ENCODE measurements at regions not wholly inside any gene's neighbourhood (a gene's known extent, or its start where the extent isn't known, plus 50 kb on each side); places are given as distances from the start of the nearest gene placed in this dataset.

DNA sequence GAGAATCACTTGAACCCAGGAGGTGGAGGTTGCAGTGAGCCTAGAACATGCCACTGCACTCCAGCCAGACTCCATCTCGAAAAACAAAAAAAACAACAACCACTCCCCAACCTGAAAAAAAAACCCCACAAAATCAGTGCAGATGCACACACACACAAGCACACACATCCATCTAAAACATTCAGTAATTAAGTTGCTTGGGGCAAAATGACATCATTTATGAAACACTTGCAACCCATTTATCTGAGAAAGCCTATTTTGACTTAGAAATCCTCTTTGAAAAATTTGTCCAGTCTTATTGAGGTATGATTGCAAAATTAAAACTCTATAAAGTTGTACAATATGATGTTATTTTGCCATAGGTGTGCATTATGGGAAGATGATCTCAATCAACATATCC, 525.5 kb upstream of the AMELY start:
- no peaks in the 10 kb centered on the region for H3F3A ChIP-seq (ENCODE audit: insufficient read depth, low read length, poor library complexity, severe bottlenecking)
- no peak overlapping the region for H3K4me3 ChIP-seq (ENCODE audit: low read length)
- no peaks in the 10 kb centered on the region for H3K9me2 ChIP-seq (ENCODE audit: insufficient read depth, low read length)
- H3K79me2 ChIP-seq (replicated peaks; ENCODE audit: insufficient read depth, low read length): no peaks in the 10 kb centered on the region
- TF ChIP-seq EZH2 (IDR thresholded peaks at IDR 0.05; ENCODE audit: borderline replicate concordance, insufficient read depth, low read length, poor library complexity, severe bottlenecking): no peak
- no peak overlapping the region for H3K4me2 ChIP-seq (ENCODE audit: low read length)
- no peaks in the 10 kb centered on the region for H4K20me1 ChIP-seq (ENCODE audit: insufficient read depth)
- H2AFZ ChIP-seq (ENCODE audit: low read depth, low read length): no peak overlapping the region
- H3K27me3 ChIP-seq (ENCODE audit: insufficient read depth, low read depth, low read length): no peaks in the 10 kb centered on the region
- no peak overlapping the region for H3K27ac ChIP-seq (ENCODE audit: low read length)
- H3K9me3 ChIP-seq (ENCODE audit: low read length): no peaks in the 10 kb centered on the region
- H3K36me3 ChIP-seq (ENCODE audit: insufficient read depth, low read length): no peaks in the 10 kb centered on the region
- no peak overlapping the region for H3K9ac ChIP-seq (ENCODE audit: low read length)

DNA sequence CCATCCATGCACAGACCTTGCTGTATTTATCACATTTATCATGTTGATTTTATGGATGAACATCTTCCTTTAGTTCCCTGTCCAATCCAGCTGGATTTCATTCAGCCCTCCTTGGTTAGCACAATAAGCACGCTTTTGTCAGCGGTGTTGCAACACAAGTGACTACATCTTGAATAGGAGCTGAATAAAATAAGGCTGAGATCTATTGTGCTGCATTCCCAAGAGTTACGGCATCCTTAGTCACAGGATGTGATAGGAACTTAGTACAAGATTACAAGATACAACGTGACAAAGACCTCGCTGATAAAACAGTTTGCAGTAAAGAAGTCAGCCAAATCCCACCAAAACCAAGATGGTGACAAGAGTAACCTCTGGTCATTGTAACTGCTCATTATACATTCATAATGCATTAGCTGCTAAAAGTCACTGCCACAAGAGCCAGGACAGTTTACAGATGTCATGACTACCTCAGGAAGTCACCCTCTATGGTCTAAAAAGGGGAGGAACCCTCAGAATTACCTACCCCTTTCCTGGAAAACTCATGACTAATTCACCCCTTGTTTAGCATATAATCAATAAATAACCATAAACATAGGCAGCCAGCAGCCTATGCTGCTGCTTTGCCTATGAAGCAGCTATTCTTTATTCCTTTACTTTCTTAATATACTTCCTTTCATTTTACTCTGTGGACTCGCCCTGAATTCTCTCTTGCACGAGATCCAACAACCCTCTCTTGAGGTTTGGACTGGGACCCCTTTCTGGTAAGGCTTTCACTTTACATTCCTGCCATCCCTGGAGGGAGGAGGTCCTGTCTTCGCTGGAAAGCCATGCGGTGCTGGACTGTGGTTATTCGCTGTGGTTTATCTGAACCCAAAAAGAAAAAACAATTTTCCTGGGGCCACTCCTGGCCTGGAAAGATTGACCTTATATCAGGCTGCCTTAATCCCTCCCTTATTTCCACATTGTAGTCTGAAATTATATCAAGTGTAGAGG, 522.6 kb upstream of the AMELY start:
- H3K27ac ChIP-seq (ENCODE audit: low read length): no peak overlapping the region
- no peak overlapping the region for H3K4me3 ChIP-seq (ENCODE audit: low read length)
- H3K27me3 ChIP-seq (ENCODE audit: insufficient read depth, low read depth, low read length): no peaks in the 10 kb centered on the region
- H3K36me3 ChIP-seq (ENCODE audit: insufficient read depth, low read length): no peaks in the 10 kb centered on the region
- H3K9ac ChIP-seq (ENCODE audit: low read length): no peak overlapping the region
- H3K79me2 ChIP-seq (replicated peaks; ENCODE audit: insufficient read depth, low read length): no peaks in the 10 kb centered on the region
- no peaks in the 10 kb centered on the region for H3K9me2 ChIP-seq (ENCODE audit: insufficient read depth, low read length)
- no peaks in the 10 kb centered on the region for H3K9me3 ChIP-seq (ENCODE audit: low read length)
- no peak overlapping the region for H2AFZ ChIP-seq (ENCODE audit: low read depth, low read length)
- no peaks in the 10 kb centered on the region for H4K20me1 ChIP-seq (ENCODE audit: insufficient read depth)
- no peaks in the 10 kb centered on the region for H3F3A ChIP-seq (ENCODE audit: insufficient read depth, low read length, poor library complexity, severe bottlenecking)
- TF ChIP-seq MXI1 (conservative IDR thresholded peaks at IDR 0.05; ENCODE audit: poor library complexity, severe bottlenecking): no peak
- no peak for TF ChIP-seq EZH2 (IDR thresholded peaks at IDR 0.05; ENCODE audit: borderline replicate concordance, insufficient read depth, low read length, poor library complexity, severe bottlenecking)
- TF ChIP-seq CTCF (IDR thresholded peaks at IDR 0.05; ENCODE audit: poor library complexity, severe bottlenecking): no peak
- H3K4me2 ChIP-seq (ENCODE audit: low read length): no peak overlapping the region

GRCh38 chrY:7419165-7419564, 507.6 kb upstream of the AMELY start:
- Histone ChIP-seq H3K9ac (ENCODE audit: low read length) (no peak overlapping the region), H3K27me3 (ENCODE audit: insufficient read depth, low read depth, low read length) (no peaks in the 10 kb centered on the region), H3K27ac (ENCODE audit: low read length) (peak overlapping the region; percentile 39), H3K4me3 (ENCODE audit: low read length) (no peak overlapping the region), H3K9me2 (ENCODE audit: insufficient read depth, low read length) (no peaks in the 10 kb centered on the region), H3K79me2 (replicated peaks; ENCODE audit: insufficient read depth, low read length) (no peaks in the 10 kb centered on the region), H3K36me3 (ENCODE audit: insufficient read depth, low read length) (no peaks in the 10 kb centered on the region), H4K20me1 (ENCODE audit: insufficient read depth) (no peaks in the 10 kb centered on the region), H3F3A (ENCODE audit: insufficient read depth, low read length, poor library complexity, severe bottlenecking) (no peaks in the 10 kb centered on the region), H3K4me2 (ENCODE audit: low read length) (no peak overlapping the region), H2AFZ (ENCODE audit: low read depth, low read length) (no peak overlapping the region), H3K9me3 (ENCODE audit: low read length) (no peaks in the 10 kb centered on the region)
- TF ChIP-seq POLR2AphosphoS5 (IDR thresholded peaks at IDR 0.05): no peak
- TF ChIP-seq CTCF (IDR thresholded peaks at IDR 0.05; ENCODE audit: poor library complexity, severe bottlenecking): no peak
- TF ChIP-seq EZH2 (IDR thresholded peaks at IDR 0.05; ENCODE audit: borderline replicate concordance, insufficient read depth, low read length, poor library complexity, severe bottlenecking): no peak
- TF ChIP-seq MXI1 (conservative IDR thresholded peaks at IDR 0.05; ENCODE audit: poor library complexity, severe bottlenecking): no peak
- TF ChIP-seq RAD21 (conservative IDR thresholded peaks at IDR 0.05): no peak
- no peak for TF ChIP-seq TAF1 (IDR thresholded peaks at IDR 0.05; ENCODE audit: low read depth)
